CD8-positive, alpha-beta memory T cell (primary cell): ENCODE measurements at regions not wholly inside any gene's neighbourhood (a gene's known extent, or its start where the extent isn't known, plus 50 kb on each side); places are given as distances from the start of the nearest gene placed in this dataset.

Source experiments
- CTCF ChIA-PET: fragments of 350-600 bp; sonication (Branson Sonifier 250); formaldehyde crosslinking; loops from one replicate; lab custom pipeline; 2021; ENCODE audit warnings: antibody characterized with exemption; lab: Charles Lee
- POLR2A ChIA-PET: fragments of 350-600 bp; sonication (Branson Sonifier 250); formaldehyde crosslinking; loops from one replicate; lab custom pipeline; 2021; ENCODE audit warnings: antibody characterized with exemption; lab: Charles Lee
- DNase-seq, 5 donors: peaks; one replicate each; pipeline versions ENCODE4 v3.0.0 to v3.0.0-alpha.2; 2020 to 2022; ENCODE audit warnings: mixed read lengths in 1 of 5
- H3K27ac ChIP-seq: one replicate; pipeline ENCODE4 v1.7.0; 2013; ENCODE audit warnings: low read depth, mild to moderate bottlenecking, low read length, moderate library complexity
- H3K27me3 ChIP-seq: 2 replicates; pipeline ENCODE4 v1.7.0; 2013; ENCODE audit warnings: low read length, mild to moderate bottlenecking; ENCODE audit not compliant: insufficient read depth, poor library complexity, severe bottlenecking
- H3K36me3 ChIP-seq: 2 replicates; pipeline ENCODE4 v1.7.0; 2013; ENCODE audit warnings: mild to moderate bottlenecking, low read length, moderate library complexity; ENCODE audit not compliant: insufficient read depth
- H3K4me1 ChIP-seq: 2 replicates; pipeline ENCODE4 v1.7.0; 2013; ENCODE audit warnings: mild to moderate bottlenecking, low read length, moderate library complexity; ENCODE audit not compliant: insufficient read depth
- H3K4me3 ChIP-seq: 2 replicates; pipeline ENCODE4 v1.7.0; 2013; ENCODE audit warnings: mild to moderate bottlenecking, low read length
- H3K9me3 ChIP-seq: 2 replicates; pipeline ENCODE4 v1.7.0; 2013; ENCODE audit warnings: mild to moderate bottlenecking, low read length
- H3K27ac Mint-ChIP-seq, 8 donors: one replicate each; pipeline ENCODE4 v1.8.0; 2020 to 2021; ENCODE audit warnings: mixed read lengths in 8 of 8, mild to moderate bottlenecking in 6 of 8, inconsistent platforms in 3 of 8, moderate library complexity in 3 of 8
- H3K27me3 Mint-ChIP-seq, 2 donors: one replicate each; pipeline ENCODE4 v1.8.0; 2020 to 2021; ENCODE audit warnings: mixed read lengths in 2 of 2, mild to moderate bottlenecking in 1 of 2, moderate library complexity in 1 of 2
- H3K36me3 Mint-ChIP-seq, 3 donors: one replicate each; pipeline ENCODE4 v1.8.0; 2020 to 2021; ENCODE audit warnings: mixed read lengths in 3 of 3, inconsistent platforms in 1 of 3, mild to moderate bottlenecking in 1 of 3
- H3K4me1 Mint-ChIP-seq, 3 donors: one replicate each; pipeline ENCODE4 v1.8.0; 2020 to 2021; ENCODE audit warnings: mixed read lengths in 3 of 3, inconsistent platforms in 1 of 3, mild to moderate bottlenecking in 1 of 3
- H3K4me3 Mint-ChIP-seq, 7 donors: one replicate each; pipeline ENCODE4 v1.8.0; 2020 to 2021; ENCODE audit warnings: mixed read lengths in 7 of 7, mild to moderate bottlenecking in 6 of 7, moderate library complexity in 4 of 7, inconsistent platforms in 2 of 7
- H3K9me3 Mint-ChIP-seq, 5 donors: one replicate each; pipeline ENCODE4 v1.8.0; 2020 to 2022; ENCODE audit warnings: mixed read lengths in 5 of 5, mild to moderate bottlenecking in 3 of 5, moderate library complexity in 2 of 5, inconsistent platforms in 1 of 5

- Mint-ChIP-seq H3K36me3 (no peaks in the 10 kb centered on the region), H3K4me3 (no peak overlapping the region), H3K27me3 (peaks cover 5% of the 10 kb centered on the region in 2 donors), H3K9me3 (no peaks in the 10 kb centered on the region), H3K27ac (no peak overlapping the region), H3K4me1 (no peaks in the 10 kb centered on the region)
- Histone ChIP-seq H3K27ac (no peak overlapping the region), H3K27me3 (no peaks in the 10 kb centered on the region), H3K4me1 (no peaks in the 10 kb centered on the region), H3K9me3 (no peaks in the 10 kb centered on the region), H3K36me3 (no peaks in the 10 kb centered on the region), H3K4me3 (no peak overlapping the region)
- ChIA-PET POLR2A (no interaction called here), CTCF (no interaction called here)
- no peak for DNase-seq
Measured at GRCh38 chr15:95596496-95596895, 734.0 kb upstream of the NR2F2 start.

DNA sequence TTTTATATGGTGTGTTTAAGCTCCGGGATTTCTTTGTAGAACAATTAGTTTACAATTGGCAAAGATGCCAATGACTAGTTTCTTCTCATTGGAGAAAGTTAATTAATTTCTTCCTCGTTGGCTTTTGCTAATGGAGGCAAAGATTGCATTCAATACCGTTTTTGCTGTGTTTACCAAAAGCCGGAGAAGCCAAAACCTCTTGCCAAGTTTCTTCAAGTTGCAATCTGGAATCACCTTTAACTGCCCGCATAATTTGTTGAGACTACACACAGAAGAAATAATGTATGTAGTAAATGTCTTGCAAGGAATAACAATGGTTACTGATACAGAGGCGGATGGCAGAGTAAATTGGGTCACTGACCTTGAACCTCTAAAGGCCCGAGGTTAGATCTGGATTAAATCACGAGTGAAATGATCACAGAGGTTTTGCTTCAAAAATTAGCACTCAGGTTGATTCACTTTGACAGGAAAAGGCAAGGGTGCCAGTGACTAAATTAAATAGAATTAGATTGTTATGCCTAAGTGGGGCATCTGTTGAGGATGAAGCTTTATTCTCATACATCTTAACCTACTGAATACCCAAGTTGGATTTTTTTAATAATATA lies 732.1 kb upstream of the NR2F2 start:
- Histone ChIP-seq H3K4me3 (no peak overlapping the region), H3K27ac (no peak overlapping the region), H3K36me3 (no peaks in the 10 kb centered on the region), H3K9me3 (no peaks in the 10 kb centered on the region), H3K4me1 (no peaks in the 10 kb centered on the region), H3K27me3 (no peaks in the 10 kb centered on the region)
- Mint-ChIP-seq H3K27ac (no peak overlapping the region), H3K4me3 (no peak overlapping the region), H3K9me3 (no peaks in the 10 kb centered on the region), H3K36me3 (no peaks in the 10 kb centered on the region), H3K27me3 (peaks cover 5% of the 10 kb centered on the region in 2 donors), H3K4me1 (no peaks in the 10 kb centered on the region)
- ChIA-PET CTCF (no interaction called here), POLR2A (no interaction called here)
- DNase-seq = no peak

GRCh38 chr15:95600367-95600766 lies 730.1 kb upstream of the NR2F2 start:
- no peaks in the 10 kb centered on the region for H3K9me3 ChIP-seq
- Mint-ChIP-seq H3K4me1 (no peaks in the 10 kb centered on the region), H3K9me3 (no peaks in the 10 kb centered on the region), H3K36me3 (no peaks in the 10 kb centered on the region), H3K4me3 (no peak overlapping the region), H3K27me3 (peaks cover 2 to 5% of the 10 kb centered on the region in 2 donors), H3K27ac (no peak overlapping the region)
- no peaks in the 10 kb centered on the region for H3K27me3 ChIP-seq
- DNase-seq = no peak
- CTCF ChIA-PET = no interaction called here
- POLR2A ChIA-PET = no interaction called here
- H3K36me3 ChIP-seq = no peaks in the 10 kb centered on the region
- H3K4me1 ChIP-seq = no peaks in the 10 kb centered on the region
- H3K27ac ChIP-seq = no peak overlapping the region
- no peak overlapping the region for H3K4me3 ChIP-seq

DNA sequence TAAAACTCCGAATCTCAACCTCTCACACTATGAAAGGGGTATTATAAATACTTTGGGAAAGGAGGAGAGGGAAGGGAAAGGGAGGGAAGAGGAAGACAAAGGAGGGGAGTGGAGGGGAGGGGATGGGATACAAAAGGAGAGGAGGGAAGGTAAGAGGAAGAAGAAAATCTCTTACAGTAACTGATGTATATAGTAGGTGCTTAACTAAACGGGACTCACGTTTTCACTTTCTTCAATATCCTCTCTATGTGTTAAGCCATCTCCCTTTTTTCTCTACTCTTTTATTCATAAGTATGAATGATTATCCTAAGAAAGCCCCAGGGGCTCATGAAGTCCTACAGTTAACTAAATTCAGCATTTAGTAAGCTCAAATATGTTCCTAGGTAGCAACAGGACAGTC lies 729.6 kb upstream of the NR2F2 start:
- Mint-ChIP-seq H3K4me3 (no peak overlapping the region), H3K4me1 (no peaks in the 10 kb centered on the region), H3K9me3 (no peaks in the 10 kb centered on the region), H3K27ac (no peak overlapping the region), H3K36me3 (no peaks in the 10 kb centered on the region), H3K27me3 (peaks cover 0 to 2% of the 10 kb centered on the region in 2 donors)
- POLR2A ChIA-PET = no interaction called here
- Histone ChIP-seq H3K27ac (no peak overlapping the region), H3K9me3 (no peaks in the 10 kb centered on the region), H3K36me3 (no peaks in the 10 kb centered on the region), H3K4me3 (no peak overlapping the region), H3K4me1 (no peaks in the 10 kb centered on the region), H3K27me3 (no peaks in the 10 kb centered on the region)
- DNase-seq = no peak
- CTCF ChIA-PET = no interaction called here

GRCh38 chr15:95601525-95601924 lies 729.0 kb upstream of the NR2F2 start:
- H3K27ac Mint-ChIP-seq = no peak overlapping the region
- H3K36me3 Mint-ChIP-seq = no peaks in the 10 kb centered on the region
- peaks cover 0 to 2% of the 10 kb centered on the region in 2 donors for H3K27me3 Mint-ChIP-seq
- no peak overlapping the region for H3K4me3 ChIP-seq
- CTCF ChIA-PET = no interaction called here
- no peak overlapping the region for H3K4me3 Mint-ChIP-seq
- POLR2A ChIA-PET = no interaction called here
- no peaks in the 10 kb centered on the region for H3K9me3 Mint-ChIP-seq
- no peak overlapping the region for H3K27ac ChIP-seq
- H3K9me3 ChIP-seq = no peaks in the 10 kb centered on the region
- no peaks in the 10 kb centered on the region for H3K4me1 ChIP-seq
- no peaks in the 10 kb centered on the region for H3K27me3 ChIP-seq
- H3K4me1 Mint-ChIP-seq = no peaks in the 10 kb centered on the region
- no peaks in the 10 kb centered on the region for H3K36me3 ChIP-seq
- DNase-seq = no peak

GRCh38 chr15:95603802-95604201 lies 726.7 kb upstream of the NR2F2 start:
- ChIA-PET POLR2A (no interaction called here), CTCF (no interaction called here)
- no peaks in the 10 kb centered on the region for H3K4me1 Mint-ChIP-seq
- no peak overlapping the region for H3K4me3 ChIP-seq
- no peaks in the 10 kb centered on the region for H3K36me3 ChIP-seq
- H3K36me3 Mint-ChIP-seq = no peaks in the 10 kb centered on the region
- no peaks in the 10 kb centered on the region for H3K27me3 ChIP-seq
- no peak for DNase-seq
- no peaks in the 10 kb centered on the region for H3K4me1 ChIP-seq
- no peak overlapping the region for H3K4me3 Mint-ChIP-seq
- no peak overlapping the region for H3K27ac Mint-ChIP-seq
- peaks cover 0 to 2% of the 10 kb centered on the region in 2 donors for H3K27me3 Mint-ChIP-seq
- H3K9me3 ChIP-seq = no peaks in the 10 kb centered on the region
- no peak overlapping the region for H3K27ac ChIP-seq
- no peaks in the 10 kb centered on the region for H3K9me3 Mint-ChIP-seq

DNA sequence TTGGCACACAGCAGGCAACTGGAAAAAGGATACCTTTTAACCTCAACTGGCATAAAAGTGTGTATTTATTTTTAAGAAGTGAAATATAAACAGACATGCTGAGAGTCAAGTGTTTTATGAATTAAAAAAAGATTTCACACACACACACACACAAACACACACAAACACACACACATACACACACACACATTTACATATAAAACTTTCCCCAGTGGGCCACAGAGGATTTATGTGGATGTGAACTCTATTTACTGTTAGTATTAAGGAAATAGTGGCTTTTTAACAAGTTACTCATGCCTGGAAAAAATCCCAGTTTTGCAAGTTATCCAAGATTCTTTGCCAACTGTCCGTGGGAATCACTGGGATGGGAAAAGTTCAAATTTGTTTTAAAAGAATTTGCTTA lies 725.9 kb upstream of the NR2F2 start:
- H3K27ac ChIP-seq = no peak overlapping the region
- Mint-ChIP-seq H3K36me3 (no peaks in the 10 kb centered on the region), H3K27ac (no peak overlapping the region), H3K4me3 (no peak overlapping the region), H3K4me1 (no peaks in the 10 kb centered on the region), H3K9me3 (no peaks in the 10 kb centered on the region), H3K27me3 (peaks cover 0 to 2% of the 10 kb centered on the region in 2 donors)
- no peak overlapping the region for H3K4me3 ChIP-seq
- H3K27me3 ChIP-seq = no peaks in the 10 kb centered on the region
- ChIA-PET CTCF (no interaction called here), POLR2A (no interaction called here)
- no peaks in the 10 kb centered on the region for H3K9me3 ChIP-seq
- DNase-seq = no peak
- no peaks in the 10 kb centered on the region for H3K36me3 ChIP-seq
- no peaks in the 10 kb centered on the region for H3K4me1 ChIP-seq

GRCh38 chr15:95605098-95605497 lies 725.4 kb upstream of the NR2F2 start:
- Histone ChIP-seq H3K9me3 (no peaks in the 10 kb centered on the region), H3K27ac (no peak overlapping the region), H3K36me3 (no peaks in the 10 kb centered on the region), H3K4me1 (no peaks in the 10 kb centered on the region), H3K27me3 (no peaks in the 10 kb centered on the region), H3K4me3 (no peak overlapping the region)
- no peak overlapping the region for H3K27ac Mint-ChIP-seq
- CTCF ChIA-PET = no interaction called here
- no peaks in the 10 kb centered on the region for H3K4me1 Mint-ChIP-seq
- POLR2A ChIA-PET = no interaction called here
- peaks cover 0 to 2% of the 10 kb centered on the region in 2 donors for H3K27me3 Mint-ChIP-seq
- H3K9me3 Mint-ChIP-seq = no peaks in the 10 kb centered on the region
- no peak for DNase-seq
- no peak overlapping the region for H3K4me3 Mint-ChIP-seq
- H3K36me3 Mint-ChIP-seq = no peaks in the 10 kb centered on the region

- Mint-ChIP-seq H3K9me3 (no peaks in the 10 kb centered on the region), H3K27ac (no peak overlapping the region), H3K27me3 (no peaks in the 10 kb centered on the region), H3K4me1 (no peaks in the 10 kb centered on the region), H3K4me3 (no peak overlapping the region), H3K36me3 (no peaks in the 10 kb centered on the region)
- no peak overlapping the region for H3K4me3 ChIP-seq
- H3K9me3 ChIP-seq = no peaks in the 10 kb centered on the region
- no peaks in the 10 kb centered on the region for H3K36me3 ChIP-seq
- ChIA-PET POLR2A (no interaction called here), CTCF (no interaction called here)
- no peak overlapping the region for H3K27ac ChIP-seq
- no peaks in the 10 kb centered on the region for H3K27me3 ChIP-seq
- H3K4me1 ChIP-seq = no peaks in the 10 kb centered on the region
- DNase-seq = no peak
Measured at GRCh38 chr15:95606551-95606950, 723.9 kb upstream of the NR2F2 start.
